GM19455 (cell line): ENCODE measurements at regions not wholly inside any gene's neighbourhood (a gene's known extent, or its start where the extent isn't known, plus 50 kb on each side); places are given as distances from the start of the nearest gene placed in this dataset.
"Not testable (repeated sequence)": the region's sequence is repeated elsewhere in the genome, so short reads cannot be mapped to it uniquely, and the experiment has no call there.

Experiments used
- ATAC-seq: cut with Tn5 transposase; IDR thresholded peaks from one replicate; pipeline ENCODE4 v1.9.1; 2021; ENCODE audit not compliant: unreplicated experiment

GRCh38 chr5:158521995-158522394, 577.7 kb downstream of the EBF1 start:
- no peak for ATAC-seq

- no peak for ATAC-seq
Observed at GRCh38 chr5:158519433-158520021, 580.2 kb downstream of the EBF1 start.

GRCh38 chr5:158516521-158516920, 583.2 kb downstream of the EBF1 start:
- no peak for ATAC-seq

GRCh38 chr5:158514986-158515359, 584.7 kb downstream of the EBF1 start:
- no peak for ATAC-seq

- ATAC-seq, result no peak
Observed at GRCh38 chr5:158514319-158514985, 585.3 kb downstream of the EBF1 start.

- no peak for ATAC-seq
Observed at GRCh38 chr5:158513490-158514318, 586.0 kb downstream of the EBF1 start.

- peak; percentile 69 for ATAC-seq
Observed at GRCh38 chr5:158511454-158511853, 588.3 kb downstream of the EBF1 start.

- no peak for ATAC-seq
Observed at GRCh38 chr5:158510479-158510878, 589.2 kb downstream of the EBF1 start.

- ATAC-seq, result no peak
Observed at GRCh38 chr5:158506648-158507047, 593.1 kb downstream of the EBF1 start.

GRCh38 chr5:158502686-158503085, 597.0 kb downstream of the EBF1 start:
- ATAC-seq, result no peak

- no peak for ATAC-seq
Observed at GRCh38 chr5:158499892-158500418, 599.8 kb downstream of the EBF1 start.

GRCh38 chr5:158499075-158499891, 600.4 kb downstream of the EBF1 start:
- no peak for ATAC-seq

GRCh38 chr5:158496624-158497023, 603.1 kb downstream of the EBF1 start:
- no peak for ATAC-seq

GRCh38 chr5:158494541-158494940, 605.2 kb downstream of the EBF1 start:
- no peak for ATAC-seq

GRCh38 chr5:158494044-158494443, 605.7 kb downstream of the EBF1 start:
- ATAC-seq, result not testable (repeated sequence)

GRCh38 chr5:158492841-158493242, 606.9 kb downstream of the EBF1 start:
- no peak for ATAC-seq

- no peak for ATAC-seq
Observed at GRCh38 chr5:158492136-158492535, 607.6 kb downstream of the EBF1 start.

GRCh38 chr5:158487664-158488063, 612.1 kb downstream of the EBF1 start:
- ATAC-seq, result no peak

- ATAC-seq, result no peak
Observed at GRCh38 chr5:158487156-158487555, 612.6 kb downstream of the EBF1 start.

- no peak for ATAC-seq
Observed at GRCh38 chr5:158486566-158486965, 613.1 kb downstream of the EBF1 start.

- no peak for ATAC-seq
Observed at GRCh38 chr5:158485604-158486081, 614.1 kb downstream of the EBF1 start.
